ENCODE measurements at regions not wholly inside any gene's neighbourhood (a gene's known extent, or its start where the extent isn't known, plus 50 kb on each side); places are given as distances from the start of the nearest gene placed in this dataset.
A peak's percentile ranks its signal among the peaks of the same experiment; 100 is the strongest.

DNA sequence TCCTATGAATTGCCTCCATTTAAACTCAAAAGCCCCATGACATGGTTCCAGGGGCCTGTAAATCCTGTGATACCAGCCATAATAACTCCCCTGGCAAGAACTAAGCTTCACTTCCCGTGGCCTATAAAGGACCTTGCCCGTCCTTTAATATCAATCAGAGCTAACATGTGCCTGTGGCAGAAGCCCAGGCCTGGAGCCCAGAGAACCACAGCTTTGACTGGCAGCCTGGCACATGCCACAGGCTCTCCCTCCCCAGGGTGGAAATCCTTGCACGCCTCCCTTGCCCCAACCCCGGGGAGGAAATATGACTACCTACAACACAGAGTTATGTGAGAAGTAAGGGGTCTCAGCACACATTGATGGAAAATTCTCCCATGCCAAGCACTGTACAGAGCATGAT is 287.4 kb downstream of the RAB28 start:
- intact Hi-C loops (cut with micrococcal nuclease; ENCODE audit: unreplicated experiment): no loop called here
- ChIA-PET POLR2A (no interaction called here), CTCF (no interaction called here)
- no peaks in the 10 kb centered on the region for H3K27me3 ChIP-seq (replicated peaks; ENCODE audit: control insufficient read depth, insufficient read depth, low read length)
- no peaks in the 10 kb centered on the region for H3K9me3 ChIP-seq
- TF ChIP-seq, protein P1, sequence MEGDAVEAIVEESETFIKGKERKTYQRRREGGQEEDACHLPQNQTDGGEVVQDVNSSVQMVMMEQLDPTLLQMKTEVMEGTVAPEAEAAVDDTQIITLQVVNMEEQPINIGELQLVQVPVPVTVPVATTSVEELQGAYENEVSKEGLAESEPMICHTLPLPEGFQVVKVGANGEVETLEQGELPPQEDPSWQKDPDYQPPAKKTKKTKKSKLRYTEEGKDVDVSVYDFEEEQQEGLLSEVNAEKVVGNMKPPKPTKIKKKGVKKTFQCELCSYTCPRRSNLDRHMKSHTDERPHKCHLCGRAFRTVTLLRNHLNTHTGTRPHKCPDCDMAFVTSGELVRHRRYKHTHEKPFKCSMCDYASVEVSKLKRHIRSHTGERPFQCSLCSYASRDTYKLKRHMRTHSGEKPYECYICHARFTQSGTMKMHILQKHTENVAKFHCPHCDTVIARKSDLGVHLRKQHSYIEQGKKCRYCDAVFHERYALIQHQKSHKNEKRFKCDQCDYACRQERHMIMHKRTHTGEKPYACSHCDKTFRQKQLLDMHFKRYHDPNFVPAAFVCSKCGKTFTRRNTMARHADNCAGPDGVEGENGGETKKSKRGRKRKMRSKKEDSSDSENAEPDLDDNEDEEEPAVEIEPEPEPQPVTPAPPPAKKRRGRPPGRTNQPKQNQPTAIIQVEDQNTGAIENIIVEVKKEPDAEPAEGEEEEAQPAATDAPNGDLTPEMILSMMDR (IDR thresholded peaks at IDR 0.05; ENCODE audit: insufficient read depth in 1 of 2, low read depth in 1 of 2, low read length in 1 of 2, severe bottlenecking in 1 of 2, unreplicated experiment in 1 of 2): no peak
- no peaks in the 10 kb centered on the region for H3K27me3 Mint-ChIP-seq (ENCODE audit: insufficient read depth, unreplicated experiment)
- no peak overlapping the region for H3K4me3 Mint-ChIP-seq (ENCODE audit: unreplicated experiment)
- H3K36me3 ChIP-seq (ENCODE audit: control insufficient read depth, insufficient read depth, low read length): no peaks in the 10 kb centered on the region
- BruUV-seq (replicated peaks): no TSS peak
- no peaks in the 10 kb centered on the region for H3K4me1 Mint-ChIP-seq (ENCODE audit: low read depth, unreplicated experiment)
- H3K4me1 ChIP-seq: no peaks in the 10 kb centered on the region
- H3K4me3 ChIP-seq (ENCODE audit: low read depth, low read length): no peak overlapping the region
- no peak overlapping the region for H3K27ac Mint-ChIP-seq (ENCODE audit: unreplicated experiment)
- no peaks in the 10 kb centered on the region for H3K9me3 Mint-ChIP-seq (ENCODE audit: unreplicated experiment)
- no peak for DNase-seq
- H3K36me3 Mint-ChIP-seq (ENCODE audit: insufficient read depth, unreplicated experiment): no peaks in the 10 kb centered on the region

DNA sequence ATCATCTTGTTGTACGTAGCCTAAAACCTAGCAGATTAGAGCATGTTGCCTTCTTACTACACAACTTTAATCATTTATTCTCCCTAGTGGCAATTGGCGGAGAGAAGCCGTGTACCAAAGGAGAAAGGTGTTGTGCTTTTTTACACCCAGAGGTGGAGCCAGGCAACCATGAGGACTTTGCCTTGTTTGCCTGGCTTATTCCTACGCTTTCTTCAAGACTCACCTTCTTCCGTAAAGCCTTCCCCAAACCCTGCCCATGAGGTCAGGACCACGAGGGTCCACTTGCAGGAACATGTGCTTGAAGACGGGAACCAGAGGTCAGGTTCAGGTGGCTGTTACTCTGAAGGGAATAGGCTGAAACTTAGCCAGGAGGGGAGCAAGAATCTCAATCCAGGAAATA is 290.5 kb downstream of the RAB28 start:
- H3K4me3 Mint-ChIP-seq (ENCODE audit: unreplicated experiment): no peak overlapping the region
- Histone ChIP-seq H3K27me3 (replicated peaks; ENCODE audit: control insufficient read depth, insufficient read depth, low read length) (no peaks in the 10 kb centered on the region), H3K4me1 (no peaks in the 10 kb centered on the region), H3K9me3 (no peaks in the 10 kb centered on the region), H3K36me3 (ENCODE audit: control insufficient read depth, insufficient read depth, low read length) (no peaks in the 10 kb centered on the region), H3K4me3 (ENCODE audit: low read depth, low read length) (no peak overlapping the region)
- ChIA-PET CTCF (no interaction called here), POLR2A (no interaction called here)
- H3K27me3 Mint-ChIP-seq (ENCODE audit: insufficient read depth, unreplicated experiment): no peaks in the 10 kb centered on the region
- no peaks in the 10 kb centered on the region for H3K4me1 Mint-ChIP-seq (ENCODE audit: low read depth, unreplicated experiment)
- no peak overlapping the region for H3K27ac Mint-ChIP-seq (ENCODE audit: unreplicated experiment)
- H3K36me3 Mint-ChIP-seq (ENCODE audit: insufficient read depth, unreplicated experiment): no peaks in the 10 kb centered on the region
- peak in 1 of 2 experiments; percentile 3 for DNase-seq
- H3K9me3 Mint-ChIP-seq (ENCODE audit: unreplicated experiment): no peaks in the 10 kb centered on the region
- TF ChIP-seq, protein P1 (IDR thresholded peaks at IDR 0.05; ENCODE audit: insufficient read depth in 1 of 2, low read depth in 1 of 2, low read length in 1 of 2, severe bottlenecking in 1 of 2, unreplicated experiment in 1 of 2): no peak
- no TSS peak for BruUV-seq (replicated peaks)
- intact Hi-C loops (cut with micrococcal nuclease; ENCODE audit: unreplicated experiment): loop anchor here (5.0 kb wide), 1 partner anchor 354 kb away; no protein-coding TSS in a partner anchor

DNA sequence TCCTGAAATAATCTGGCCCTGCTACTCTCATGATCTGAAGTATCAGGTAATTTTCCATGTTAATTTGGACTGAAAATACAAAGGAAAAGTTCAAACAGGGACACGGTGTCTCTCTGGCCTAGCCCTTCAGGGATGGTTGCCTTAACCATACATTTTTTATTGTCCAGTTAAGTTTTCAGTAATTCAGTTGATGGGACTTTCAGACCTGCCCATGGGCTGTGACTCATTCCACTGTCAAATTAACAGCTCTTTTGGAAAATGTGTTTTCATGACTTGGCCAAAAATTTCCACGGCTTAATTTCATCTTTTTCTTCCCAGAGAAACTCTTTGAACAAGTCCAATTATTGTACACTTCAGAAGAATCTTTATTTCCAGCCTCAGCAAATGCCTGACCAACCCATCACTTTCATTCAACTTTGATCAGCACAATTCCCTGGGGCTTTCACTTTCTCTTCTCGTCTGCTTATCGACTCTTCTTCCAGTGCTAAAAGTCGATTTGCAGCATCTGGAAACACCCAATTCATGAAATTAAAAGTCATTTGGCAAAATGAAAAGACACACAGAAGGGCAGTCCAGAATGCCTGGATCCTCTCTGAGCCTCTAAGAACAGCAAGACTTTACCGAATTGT is 293.9 kb downstream of the RAB28 start:
- POLR2A ChIA-PET: no interaction called here
- no peak for DNase-seq
- H3K27me3 ChIP-seq (replicated peaks; ENCODE audit: control insufficient read depth, insufficient read depth, low read length): no peaks in the 10 kb centered on the region
- no peaks in the 10 kb centered on the region for H3K36me3 ChIP-seq (ENCODE audit: control insufficient read depth, insufficient read depth, low read length)
- Mint-ChIP-seq H3K36me3 (ENCODE audit: insufficient read depth, unreplicated experiment) (no peaks in the 10 kb centered on the region), H3K4me3 (ENCODE audit: unreplicated experiment) (no peak overlapping the region), H3K4me1 (ENCODE audit: low read depth, unreplicated experiment) (no peaks in the 10 kb centered on the region), H3K27ac (ENCODE audit: unreplicated experiment) (no peak overlapping the region), H3K27me3 (ENCODE audit: insufficient read depth, unreplicated experiment) (no peaks in the 10 kb centered on the region), H3K9me3 (ENCODE audit: unreplicated experiment) (no peaks in the 10 kb centered on the region)
- no peak overlapping the region for H3K4me3 ChIP-seq (ENCODE audit: low read depth, low read length)
- no peaks in the 10 kb centered on the region for H3K4me1 ChIP-seq
- no peaks in the 10 kb centered on the region for H3K9me3 ChIP-seq
- no TSS peak for BruUV-seq (replicated peaks)
- TF ChIP-seq, protein P1 (IDR thresholded peaks at IDR 0.05; ENCODE audit: insufficient read depth in 1 of 2, low read depth in 1 of 2, low read length in 1 of 2, severe bottlenecking in 1 of 2, unreplicated experiment in 1 of 2): no peak
- intact Hi-C loops (cut with micrococcal nuclease; ENCODE audit: unreplicated experiment): loop anchor here (5.0 kb wide), 1 partner anchor 357 kb away; no protein-coding TSS in a partner anchor
- CTCF ChIA-PET: no interaction called here

Measured in Caco-2 (cell line).